ENCODE measurements at regions not wholly inside any gene's neighbourhood (a gene's known extent, or its start where the extent isn't known, plus 50 kb on each side); places are given as distances from the start of the nearest gene placed in this dataset.

DNA sequence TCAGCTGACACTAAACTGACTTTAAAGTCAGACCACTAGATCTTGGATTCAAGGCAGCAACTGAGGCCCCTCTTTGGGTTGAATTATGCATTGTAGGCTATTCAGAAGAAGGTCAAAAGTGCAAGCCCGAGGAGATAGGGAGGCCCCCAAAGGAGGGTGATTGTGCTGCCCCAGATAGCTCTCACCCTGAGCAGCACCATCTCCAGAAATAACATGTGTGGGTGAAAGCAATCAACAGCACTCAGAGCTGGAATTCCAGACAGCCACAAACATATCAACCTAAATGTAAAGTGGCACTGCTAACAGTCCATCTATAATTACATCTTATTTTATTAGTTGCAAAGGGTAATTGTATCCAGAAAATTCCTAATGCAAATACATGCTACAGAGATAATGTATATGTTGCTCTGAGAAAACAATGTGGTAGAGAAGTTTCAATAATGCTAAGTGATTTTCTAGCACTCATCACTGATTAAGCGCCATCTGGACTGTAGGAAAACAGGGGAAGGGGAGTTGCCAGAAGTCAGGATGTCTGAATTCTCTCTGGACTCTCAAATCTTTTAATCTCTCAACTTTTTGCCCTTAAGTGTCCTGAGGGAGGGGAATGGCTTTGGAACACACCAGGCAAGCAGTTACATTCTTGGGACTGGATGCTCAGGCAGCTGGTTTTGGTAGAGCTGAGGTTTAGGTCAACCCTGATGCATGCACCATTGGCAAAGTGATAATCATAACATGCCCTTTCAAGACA lies 61.8 kb upstream of the SFRP2 start:
- DNase-seq (no peak), ATAC-seq (replicated peaks) (no peak)
- Mint-ChIP-seq H3K4me3 (no peak overlapping the region), H3K27ac (no peak overlapping the region), H3K27me3 (peaks cover 22 to 26% of the 10 kb centered on the region in 2 donors), H3K4me1 (ENCODE audit: low read depth in 2 of 2) (no peaks in the 10 kb centered on the region), H3K36me3 (ENCODE audit: insufficient read depth) (no peaks in the 10 kb centered on the region), H3K9me3 (peaks cover 2 to 3% of the 10 kb centered on the region in 2 donors)

- peaks cover 12% of the 10 kb centered on the region in 2 donors for H3K27me3 Mint-ChIP-seq
- DNase-seq, result no peak
- H3K4me1 Mint-ChIP-seq (ENCODE audit: low read depth in 2 of 2), result no peaks in the 10 kb centered on the region
- ATAC-seq (replicated peaks), result no peak
- H3K4me3 Mint-ChIP-seq, result no peak overlapping the region
- no peaks in the 10 kb centered on the region for H3K36me3 Mint-ChIP-seq (ENCODE audit: insufficient read depth)
- H3K27ac Mint-ChIP-seq, result no peak overlapping the region
- H3K9me3 Mint-ChIP-seq, result no peaks in the 10 kb centered on the region
Measured at GRCh38 chr4:153844144-153844543, 55.3 kb upstream of the SFRP2 start.
